Epithelial cell of proximal tubule (primary cell): ENCODE measurements at regions not wholly inside any gene's neighbourhood (a gene's known extent, or its start where the extent isn't known, plus 50 kb on each side); places are given as distances from the start of the nearest gene placed in this dataset.

Source experiments
- DNase-seq: peaks from one replicate; pipeline ENCODE4 v3.0.0-alpha.2; 2011; ENCODE audit warnings: low read depth
- H3K4me3 ChIP-seq: 2 replicates; pipeline ENCODE4 v1.5.1; 2011; ENCODE audit warnings: low read depth, mild to moderate bottlenecking, low read length
- CTCF ChIP-seq: conservative IDR thresholded peaks from 2 replicates; pipeline ENCODE4 v1.5.1; 2012; ENCODE audit warnings: low read depth, mild to moderate bottlenecking, low read length

- DNase-seq, result no peak
- no peak overlapping the region for H3K4me3 ChIP-seq
- no peak for TF ChIP-seq CTCF
Observed at GRCh38 chr9:82104252-82104651, 115.7 kb downstream of the SPATA31D1 start.

- TF ChIP-seq CTCF, result peak; percentile 31
- no peak for DNase-seq
- no peak overlapping the region for H3K4me3 ChIP-seq
Observed at GRCh38 chr9:82105729-82106128, 117.2 kb downstream of the SPATA31D1 start.

- H3K4me3 ChIP-seq, result no peak overlapping the region
- TF ChIP-seq CTCF, result no peak
- DNase-seq, result no peak
Observed at GRCh38 chr9:82106536-82106935, 118.0 kb downstream of the SPATA31D1 start.

- no peak overlapping the region for H3K4me3 ChIP-seq
- DNase-seq, result no peak
- no peak for TF ChIP-seq CTCF
Observed at GRCh38 chr9:82108474-82108873, 119.9 kb downstream of the SPATA31D1 start.

- no peak for DNase-seq
- H3K4me3 ChIP-seq, result no peak overlapping the region
- TF ChIP-seq CTCF, result no peak
Observed at GRCh38 chr9:82108941-82109340, 120.4 kb downstream of the SPATA31D1 start.

DNA sequence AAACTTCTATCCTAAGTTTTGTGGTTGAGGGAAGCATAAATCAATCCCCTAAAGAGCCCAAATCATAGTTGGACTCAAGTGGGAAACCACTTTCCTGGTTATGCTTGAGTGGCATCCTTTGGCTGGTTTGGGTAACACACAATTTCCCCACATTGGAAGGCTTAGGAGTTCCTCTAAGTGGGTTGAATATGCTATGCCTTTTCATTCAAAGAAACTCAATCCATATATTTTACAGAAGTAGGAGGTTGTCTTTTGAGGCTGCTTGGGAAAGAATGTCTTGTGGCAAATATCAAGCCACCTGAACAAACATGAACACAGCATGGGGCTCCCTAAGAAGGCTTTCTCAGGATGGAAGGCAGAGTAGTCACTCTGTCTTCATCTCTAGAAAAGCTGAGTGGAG, 121.1 kb downstream of the SPATA31D1 start:
- DNase-seq, result no peak
- no peak overlapping the region for H3K4me3 ChIP-seq

More for the DNA sequence above, 121.1 kb downstream of the SPATA31D1 start:
- no peak for TF ChIP-seq CTCF
